ENCODE measurements at regions not wholly inside any gene's neighbourhood (a gene's known extent, or its start where the extent isn't known, plus 50 kb on each side); places are given as distances from the start of the nearest gene placed in this dataset.

GRCh38 chr15:69916169-69916785 is 181.4 kb downstream of the TLE3 start:
- Mint-ChIP-seq H3K36me3 (no peaks in the 10 kb centered on the region), H3K4me1 (peaks cover 45% of the 10 kb centered on the region), H3K4me3 (no peak overlapping the region), H3K27ac (no peak overlapping the region), H3K9me3 (peaks cover 2% of the 10 kb centered on the region; the same call in 1 of the 2 replicates), H3K27me3 (ENCODE audit: low read depth) (peaks cover 15% of the 10 kb centered on the region)
- ChIA-PET CTCF (interaction anchor here (0.6 kb wide), 1 partner anchor 351 kb away, joined by 4 read pairs; no protein-coding TSS in a partner anchor), POLR2A (interaction anchor here (0.6 kb wide), 1 partner anchor 461 kb away, joined by 3 read pairs; no protein-coding TSS in a partner anchor)
- ATAC-seq = no peak
- no peak for DNase-seq (ENCODE audit: low spot score)
- TF ChIP-seq KAT7 (CRISPR knock-in tag; IDR thresholded peaks at IDR 0.05; ENCODE audit: borderline replicate concordance) (no peak), SMAD3 (CRISPR knock-in tag; IDR thresholded peaks at IDR 0.05; ENCODE audit: borderline replicate concordance) (no peak), ATF1 (CRISPR knock-in tag; IDR thresholded peaks at IDR 0.05) (no peak), ETV6 (CRISPR knock-in tag; IDR thresholded peaks at IDR 0.05) (no peak), NR1H2 (CRISPR knock-in tag; IDR thresholded peaks at IDR 0.05) (no peak), ZNF317 (CRISPR knock-in tag; IDR thresholded peaks at IDR 0.05; ENCODE audit: borderline replicate concordance, low read depth) (no peak), RORB (CRISPR knock-in tag; IDR thresholded peaks at IDR 0.05) (no peak), ZNF263 (CRISPR knock-in tag; IDR thresholded peaks at IDR 0.05; ENCODE audit: low read depth) (no peak), ZNF532 (CRISPR knock-in tag; IDR thresholded peaks at IDR 0.05; ENCODE audit: borderline replicate concordance) (no peak), SP1 (CRISPR knock-in tag; conservative IDR thresholded peaks at IDR 0.05) (no peak), ERG (CRISPR knock-in tag; IDR thresholded peaks at IDR 0.05) (no peak), ATF3 (CRISPR knock-in tag; conservative IDR thresholded peaks at IDR 0.05) (no peak), ESRRA (CRISPR knock-in tag; IDR thresholded peaks at IDR 0.05; ENCODE audit: borderline replicate concordance) (no peak), ZNF138 (CRISPR knock-in tag; conservative IDR thresholded peaks at IDR 0.05) (no peak), AFF4 (CRISPR knock-in tag; IDR thresholded peaks at IDR 0.05; ENCODE audit: borderline replicate concordance) (no peak), GABPB1 (CRISPR knock-in tag; IDR thresholded peaks at IDR 0.05) (no peak), USF1 (CRISPR knock-in tag; IDR thresholded peaks at IDR 0.05) (no peak), ZNF425 (CRISPR knock-in tag; conservative IDR thresholded peaks at IDR 0.05) (no peak), TEAD4 (CRISPR knock-in tag; IDR thresholded peaks at IDR 0.05) (no peak)

All from WTC11 (cell line).